ENCODE measurements at regions not wholly inside any gene's neighbourhood (a gene's known extent, or its start where the extent isn't known, plus 50 kb on each side); places are given as distances from the start of the nearest gene placed in this dataset.

- H3K4me1 ChIP-seq, result no peaks in the 10 kb centered on the region
- no peak for DNase-seq
- no peaks in the 10 kb centered on the region for H3K27me3 ChIP-seq (ENCODE audit: low read depth)
- H3K9me3 ChIP-seq (replicated peaks), result peaks cover 13% of the 10 kb centered on the region
- H3K4me3 ChIP-seq, result no peak overlapping the region
- H3K27ac ChIP-seq (replicated peaks), result no peak overlapping the region
- no peak for TF ChIP-seq CTCF (IDR thresholded peaks at IDR 0.05; ENCODE audit: borderline replicate concordance)
- intact Hi-C loops (cut with micrococcal nuclease), result no loop called here
- H3K36me3 ChIP-seq, result no peaks in the 10 kb centered on the region
Measured at GRCh38 chr3:22225161-22225560, 474.2 kb upstream of the ZNF385D start.

GRCh38 chr3:22228705-22229104 lies 477.7 kb upstream of the ZNF385D start:
- no peak for DNase-seq
- Histone ChIP-seq H3K27me3 (ENCODE audit: low read depth) (no peaks in the 10 kb centered on the region), H3K27ac (replicated peaks) (no peak overlapping the region), H3K36me3 (no peaks in the 10 kb centered on the region), H3K4me3 (no peak overlapping the region), H3K9me3 (replicated peaks) (peaks cover 24% of the 10 kb centered on the region), H3K4me1 (no peaks in the 10 kb centered on the region)
- intact Hi-C loops (cut with micrococcal nuclease), result no loop called here
- no peak for TF ChIP-seq CTCF (IDR thresholded peaks at IDR 0.05; ENCODE audit: borderline replicate concordance)

GRCh38 chr3:22231061-22231460 lies 480.1 kb upstream of the ZNF385D start:
- intact Hi-C loops (cut with micrococcal nuclease), result no loop called here
- peaks cover 24% of the 10 kb centered on the region for H3K9me3 ChIP-seq (replicated peaks)
- H3K4me1 ChIP-seq, result no peaks in the 10 kb centered on the region
- H3K27me3 ChIP-seq (ENCODE audit: low read depth), result no peaks in the 10 kb centered on the region
- H3K27ac ChIP-seq (replicated peaks), result no peak overlapping the region
- H3K4me3 ChIP-seq, result no peak overlapping the region
- no peak for TF ChIP-seq CTCF (IDR thresholded peaks at IDR 0.05; ENCODE audit: borderline replicate concordance)
- DNase-seq, result no peak
- no peaks in the 10 kb centered on the region for H3K36me3 ChIP-seq

GRCh38 chr3:22236490-22237270 lies 485.7 kb upstream of the ZNF385D start:
- intact Hi-C loops (cut with micrococcal nuclease), result no loop called here
- TF ChIP-seq CTCF (IDR thresholded peaks at IDR 0.05; ENCODE audit: borderline replicate concordance), result no peak
- no peaks in the 10 kb centered on the region for H3K4me1 ChIP-seq

GRCh38 chr3:22239011-22239410 lies 488.0 kb upstream of the ZNF385D start:
- Histone ChIP-seq H3K27ac (replicated peaks) (no peak overlapping the region), H3K4me1 (no peaks in the 10 kb centered on the region), H3K36me3 (no peaks in the 10 kb centered on the region), H3K27me3 (ENCODE audit: low read depth) (no peaks in the 10 kb centered on the region), H3K4me3 (no peak overlapping the region), H3K9me3 (replicated peaks) (no peaks in the 10 kb centered on the region)
- TF ChIP-seq CTCF (IDR thresholded peaks at IDR 0.05; ENCODE audit: borderline replicate concordance), result no peak
- intact Hi-C loops (cut with micrococcal nuclease), result no loop called here
- DNase-seq, result no peak

More at GRCh38 chr3:22236490-22237270, 485.7 kb upstream of the ZNF385D start:
- H3K4me3 ChIP-seq, result no peak overlapping the region
- no peaks in the 10 kb centered on the region for H3K36me3 ChIP-seq
- H3K27me3 ChIP-seq (ENCODE audit: low read depth), result no peaks in the 10 kb centered on the region
- peaks cover 10% of the 10 kb centered on the region for H3K9me3 ChIP-seq (replicated peaks)
- no peak for DNase-seq
- no peak overlapping the region for H3K27ac ChIP-seq (replicated peaks)

Data from left ventricle myocardium inferior (tissue), 1 donor.